Lower leg skin (tissue), 4 donors: ENCODE measurements at regions not wholly inside any gene's neighbourhood (a gene's known extent, or its start where the extent isn't known, plus 50 kb on each side); places are given as distances from the start of the nearest gene placed in this dataset.

Experiments used
- DNase-seq, 2 donors: peaks; one replicate each; pipeline ENCODE4 v3.0.0-alpha.2; 2019; ENCODE audit warnings: low spot score in 2 of 2
- H3K4me3 ChIP-seq: fragments of 200-600 bp; sonication (generic); 2 replicates; pipeline ENCODE4 v1.5.1; 2017; ENCODE audit warnings: mild to moderate bottlenecking, low read depth; ENCODE audit not compliant: poor library complexity, severe bottlenecking
- POLR2A ChIP-seq, 2 donors: fragments of 450-650 bp; IDR thresholded peaks; one replicate each; pipeline ENCODE4 v1.6.1; 2016 to 2017; ENCODE audit warnings: antibody characterized with exemption in 2 of 2, mild to moderate bottlenecking in 1 of 2, moderate library complexity in 1 of 2
- WGBS, 2 donors: methylation state at CpG; one replicate each; pipeline ENCODE4 v1.1.5; 2018; 5-methylcytosine and 5-hydroxymethylcytosine counted together
- intact Hi-C: fragments of 100-400 bp; cut with DNase I; formaldehyde crosslinking; loops from one replicate; pipeline ENCODE4 v1.15.0; 2023; ENCODE audit warnings: low total_unique reads
- TF ChIP-seq, protein P1 (sequence below), 3 donors: fragments of 450-650 bp; IDR thresholded peaks; one replicate each; pipeline ENCODE4 v1.5.1; 2016; ENCODE audit warnings: antibody characterized with exemption in 3 of 3, mild to moderate bottlenecking in 3 of 3, moderate library complexity in 2 of 3

DNA sequence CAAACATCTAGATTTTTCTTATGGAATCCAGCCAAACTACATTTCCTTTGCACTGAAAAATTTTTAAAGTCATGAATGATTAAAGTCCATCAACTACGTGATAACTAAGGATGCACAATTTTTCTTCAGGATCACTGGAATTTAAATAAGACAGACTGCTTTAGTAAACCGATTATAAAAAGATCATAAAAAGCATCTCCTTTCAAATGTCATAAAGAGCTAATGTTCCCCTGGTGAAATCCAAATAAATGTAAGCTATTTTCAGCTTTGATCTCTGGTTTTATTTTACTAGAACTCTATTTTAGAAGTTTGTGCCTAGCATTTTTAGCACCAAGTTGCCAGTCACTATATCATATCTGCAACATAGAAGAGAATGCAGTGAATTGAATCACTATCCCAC, 460.8 kb downstream of the RFC3 start:
- WGBS, 2 donors: 48 to 53% methylated on average over 2 of the region's 2 CpGs
- no peak overlapping the region for H3K4me3 ChIP-seq
- intact Hi-C loops: no loop called here
- TF ChIP-seq, protein P1, sequence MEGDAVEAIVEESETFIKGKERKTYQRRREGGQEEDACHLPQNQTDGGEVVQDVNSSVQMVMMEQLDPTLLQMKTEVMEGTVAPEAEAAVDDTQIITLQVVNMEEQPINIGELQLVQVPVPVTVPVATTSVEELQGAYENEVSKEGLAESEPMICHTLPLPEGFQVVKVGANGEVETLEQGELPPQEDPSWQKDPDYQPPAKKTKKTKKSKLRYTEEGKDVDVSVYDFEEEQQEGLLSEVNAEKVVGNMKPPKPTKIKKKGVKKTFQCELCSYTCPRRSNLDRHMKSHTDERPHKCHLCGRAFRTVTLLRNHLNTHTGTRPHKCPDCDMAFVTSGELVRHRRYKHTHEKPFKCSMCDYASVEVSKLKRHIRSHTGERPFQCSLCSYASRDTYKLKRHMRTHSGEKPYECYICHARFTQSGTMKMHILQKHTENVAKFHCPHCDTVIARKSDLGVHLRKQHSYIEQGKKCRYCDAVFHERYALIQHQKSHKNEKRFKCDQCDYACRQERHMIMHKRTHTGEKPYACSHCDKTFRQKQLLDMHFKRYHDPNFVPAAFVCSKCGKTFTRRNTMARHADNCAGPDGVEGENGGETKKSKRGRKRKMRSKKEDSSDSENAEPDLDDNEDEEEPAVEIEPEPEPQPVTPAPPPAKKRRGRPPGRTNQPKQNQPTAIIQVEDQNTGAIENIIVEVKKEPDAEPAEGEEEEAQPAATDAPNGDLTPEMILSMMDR (IDR thresholded peaks at IDR 0.05): no peak
- TF ChIP-seq POLR2A (IDR thresholded peaks at IDR 0.05): no peak
- DNase-seq: no peak

- no peak overlapping the region for H3K4me3 ChIP-seq
- TF ChIP-seq, protein P1 (IDR thresholded peaks at IDR 0.05): no peak
- TF ChIP-seq POLR2A (IDR thresholded peaks at IDR 0.05): no peak
- DNase-seq: no peak
- intact Hi-C loops: no loop called here
Measured at GRCh38 chr13:34290661-34291060, 472.7 kb downstream of the RFC3 start.

DNA sequence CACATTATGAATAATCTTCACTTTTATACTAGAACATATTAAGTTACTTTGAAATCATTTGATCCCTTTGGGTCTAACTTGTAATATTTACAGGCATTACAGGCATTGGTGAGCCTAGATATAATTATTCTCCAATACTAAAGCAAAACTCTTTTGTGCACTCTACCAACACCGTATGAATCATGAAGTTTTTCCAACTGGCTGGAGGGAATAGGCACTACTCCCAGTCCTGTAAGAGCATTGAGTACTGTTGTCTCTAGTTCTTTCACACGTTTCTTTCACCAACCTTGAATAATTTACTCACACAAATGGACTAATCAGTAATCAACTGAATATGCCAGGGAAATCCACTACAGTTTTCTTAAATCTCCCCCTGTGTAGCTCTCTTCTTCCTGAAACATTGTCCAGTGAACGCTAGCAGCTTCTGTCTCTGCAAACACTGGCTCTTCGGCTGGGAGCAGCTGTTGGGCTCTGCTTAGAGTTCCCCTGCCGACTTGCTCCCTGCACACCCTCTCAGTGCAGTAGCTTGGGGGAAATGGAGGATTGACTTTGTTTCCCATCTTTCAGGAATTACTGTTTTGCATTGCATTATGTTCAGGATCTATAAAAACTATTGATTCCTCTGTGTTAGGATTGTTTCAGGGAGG, 476.7 kb downstream of the RFC3 start:
- no peak overlapping the region for H3K4me3 ChIP-seq
- 28 to 42% methylated on average over 5 of the region's 5 CpGs for WGBS, 2 donors
- intact Hi-C loops: no loop called here
- DNase-seq: no peak
- TF ChIP-seq, protein P1 (IDR thresholded peaks at IDR 0.05): no peak
- TF ChIP-seq POLR2A (IDR thresholded peaks at IDR 0.05): no peak

DNA sequence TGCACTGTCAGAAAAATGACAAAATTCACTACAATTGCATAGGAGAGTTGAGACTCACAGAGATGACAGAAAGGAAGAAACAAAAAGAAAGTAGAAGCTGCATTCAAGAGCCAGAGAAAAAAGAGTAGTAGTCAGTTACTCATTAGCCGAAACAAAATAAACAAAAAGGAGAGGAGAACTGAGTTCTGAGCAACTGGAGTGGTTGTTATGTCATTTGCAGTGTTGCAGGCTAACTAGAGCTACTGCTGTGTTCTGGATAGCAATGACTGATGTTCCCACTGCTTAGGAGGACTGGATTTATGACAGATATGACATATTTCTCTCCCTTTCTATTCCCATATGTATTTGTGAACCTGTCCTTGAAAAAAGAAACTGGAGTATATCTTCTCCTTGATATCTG, 482.6 kb downstream of the RFC3 start:
- intact Hi-C loops: no loop called here
- H3K4me3 ChIP-seq: no peak overlapping the region
- TF ChIP-seq, protein P1 (IDR thresholded peaks at IDR 0.05): no peak
- TF ChIP-seq POLR2A (IDR thresholded peaks at IDR 0.05): no peak
- no peak for DNase-seq
- WGBS, 2 donors: 56 to 74% methylated on average over 1 of the region's 1 CpG

DNA sequence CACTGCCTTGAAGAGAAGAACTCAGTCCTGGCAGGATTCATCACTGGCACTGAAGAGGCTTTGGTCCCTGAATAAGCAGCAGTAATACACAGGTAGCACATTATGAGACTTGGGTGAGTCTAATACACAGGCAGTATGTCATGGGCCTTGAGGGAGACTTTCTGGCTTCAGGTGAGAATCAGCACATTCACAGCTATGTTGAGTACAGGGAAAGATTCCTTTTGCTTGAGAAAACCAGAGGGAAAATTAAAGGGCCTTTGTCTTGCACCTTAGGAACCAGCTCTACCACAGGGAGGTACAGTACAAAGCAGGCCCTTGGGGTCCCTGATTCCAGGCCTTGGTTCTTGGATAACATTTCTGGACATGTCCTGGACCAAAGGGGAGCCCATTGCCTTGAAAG, 484.6 kb downstream of the RFC3 start:
- TF ChIP-seq, protein P1 (IDR thresholded peaks at IDR 0.05): no peak
- TF ChIP-seq POLR2A (IDR thresholded peaks at IDR 0.05): no peak
- DNase-seq: no peak
- no peak overlapping the region for H3K4me3 ChIP-seq

DNA sequence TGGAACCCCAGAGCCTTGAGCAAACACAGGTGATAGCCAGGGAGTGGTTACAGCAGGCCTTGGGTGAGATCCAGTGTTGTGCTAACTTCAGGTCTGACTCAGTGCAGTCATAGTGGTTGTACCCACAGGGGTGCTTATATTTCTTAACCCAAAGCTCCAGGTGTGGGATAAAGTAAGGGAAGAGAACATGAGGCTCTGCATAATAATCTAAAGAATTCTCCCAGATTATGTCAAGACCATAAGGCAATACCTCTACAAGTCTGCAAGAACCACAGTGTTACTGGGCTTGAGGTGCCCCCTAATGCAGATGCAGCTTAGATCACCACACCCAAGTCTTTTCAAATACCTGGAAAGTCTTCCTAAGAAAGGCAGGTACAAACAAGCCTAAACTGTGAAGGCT, 485.4 kb downstream of the RFC3 start:
- intact Hi-C loops: no loop called here
- no peak overlapping the region for H3K4me3 ChIP-seq
- TF ChIP-seq, protein P1 (IDR thresholded peaks at IDR 0.05): no peak
- no peak for TF ChIP-seq POLR2A (IDR thresholded peaks at IDR 0.05)
- DNase-seq: no peak

More for the DNA sequence above, 484.6 kb downstream of the RFC3 start:
- intact Hi-C loops: no loop called here
